ENCODE measurements at regions not wholly inside any gene's neighbourhood (a gene's known extent, or its start where the extent isn't known, plus 50 kb on each side); places are given as distances from the start of the nearest gene placed in this dataset.

DNA sequence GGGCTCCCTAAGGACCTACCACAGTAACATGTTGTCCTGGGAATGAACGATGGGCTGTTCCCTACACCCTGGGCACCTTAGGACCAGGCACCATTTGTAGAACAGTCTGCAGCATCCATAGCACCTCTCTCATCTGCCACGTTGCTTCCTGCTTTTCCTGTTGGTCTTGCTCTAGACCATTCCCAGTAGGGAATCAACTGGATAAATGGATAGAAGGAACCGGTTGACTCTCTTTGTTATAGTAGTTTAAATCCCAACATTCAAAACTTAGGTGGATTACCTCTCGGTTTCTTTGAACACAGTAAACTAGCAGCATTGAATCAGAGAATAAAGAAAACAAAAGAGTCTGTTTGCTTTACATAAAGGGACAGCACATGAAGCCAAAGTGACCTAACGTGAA is 159.1 kb downstream of the HS3ST3B1 start:
- 4% methylated on average over 5 of the region's 5 CpGs for WGBS (ENCODE audit: insufficient coverage, low coverage, missing lambda C conversion rate)
- intact Hi-C loops (cut with micrococcal nuclease) (no loop called here), in situ Hi-C loops (cut with MboI) (no loop called here)
- no peak overlapping the region for H2AFZ ChIP-seq (ENCODE audit: low read depth, low read length)
- no peaks in the 10 kb centered on the region for H3K36me3 ChIP-seq (ENCODE audit: control insufficient read depth, insufficient read depth, low read length)
- no peak for TF ChIP-seq BRD4 (IDR thresholded peaks at IDR 0.05)
- no peak for TF ChIP-seq MED1 (CRISPR knock-in tag; IDR thresholded peaks at IDR 0.05; ENCODE audit: borderline replicate concordance)
- TF ChIP-seq, protein P1, sequence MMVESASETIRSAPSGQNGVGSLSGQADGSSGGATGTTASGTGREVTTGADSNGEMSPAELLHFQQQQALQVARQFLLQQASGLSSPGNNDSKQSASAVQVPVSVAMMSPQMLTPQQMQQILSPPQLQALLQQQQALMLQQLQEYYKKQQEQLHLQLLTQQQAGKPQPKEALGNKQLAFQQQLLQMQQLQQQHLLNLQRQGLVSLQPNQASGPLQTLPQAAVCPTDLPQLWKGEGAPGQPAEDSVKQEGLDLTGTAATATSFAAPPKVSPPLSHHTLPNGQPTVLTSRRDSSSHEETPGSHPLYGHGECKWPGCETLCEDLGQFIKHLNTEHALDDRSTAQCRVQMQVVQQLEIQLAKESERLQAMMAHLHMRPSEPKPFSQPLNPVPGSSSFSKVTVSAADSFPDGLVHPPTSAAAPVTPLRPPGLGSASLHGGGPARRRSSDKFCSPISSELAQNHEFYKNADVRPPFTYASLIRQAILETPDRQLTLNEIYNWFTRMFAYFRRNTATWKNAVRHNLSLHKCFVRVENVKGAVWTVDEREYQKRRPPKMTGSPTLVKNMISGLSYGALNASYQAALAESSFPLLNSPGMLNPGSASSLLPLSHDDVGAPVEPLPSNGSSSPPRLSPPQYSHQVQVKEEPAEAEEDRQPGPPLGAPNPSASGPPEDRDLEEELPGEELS (CRISPR knock-in tag; IDR thresholded peaks at IDR 0.05; ENCODE audit: borderline replicate concordance), result no peak
- TF ChIP-seq, protein P2, sequence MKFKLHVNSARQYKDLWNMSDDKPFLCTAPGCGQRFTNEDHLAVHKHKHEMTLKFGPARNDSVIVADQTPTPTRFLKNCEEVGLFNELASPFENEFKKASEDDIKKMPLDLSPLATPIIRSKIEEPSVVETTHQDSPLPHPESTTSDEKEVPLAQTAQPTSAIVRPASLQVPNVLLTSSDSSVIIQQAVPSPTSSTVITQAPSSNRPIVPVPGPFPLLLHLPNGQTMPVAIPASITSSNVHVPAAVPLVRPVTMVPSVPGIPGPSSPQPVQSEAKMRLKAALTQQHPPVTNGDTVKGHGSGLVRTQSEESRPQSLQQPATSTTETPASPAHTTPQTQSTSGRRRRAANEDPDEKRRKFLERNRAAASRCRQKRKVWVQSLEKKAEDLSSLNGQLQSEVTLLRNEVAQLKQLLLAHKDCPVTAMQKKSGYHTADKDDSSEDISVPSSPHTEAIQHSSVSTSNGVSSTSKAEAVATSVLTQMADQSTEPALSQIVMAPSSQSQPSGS (CRISPR knock-in tag; IDR thresholded peaks at IDR 0.05), result no peak
- no peak for TF ChIP-seq SRSF1 (IDR thresholded peaks at IDR 0.05; ENCODE audit: low read depth, low read length)
- TF ChIP-seq ZNF239 (CRISPR knock-in tag; IDR thresholded peaks at IDR 0.05), result no peak
- no peak for TF ChIP-seq MAZ (CRISPR knock-in tag; conservative IDR thresholded peaks at IDR 0.05 in 1 of 2, IDR thresholded peaks at IDR 0.05 in 1 of 2)
- no peak for TF ChIP-seq ZNF551 (CRISPR knock-in tag; IDR thresholded peaks at IDR 0.05)
- TF ChIP-seq ZBTB49 (CRISPR knock-in tag; IDR thresholded peaks at IDR 0.05; ENCODE audit: borderline replicate concordance), result no peak
- no peak for TF ChIP-seq SMAD3 (CRISPR knock-in tag; conservative IDR thresholded peaks at IDR 0.05)
- no peak for TF ChIP-seq NFE2L1 (tag; IDR thresholded peaks at IDR 0.05; ENCODE audit: borderline replicate concordance, low read depth)
- H3K9ac ChIP-seq (ENCODE audit: insufficient read depth in 1 of 2, low read depth in 2 of 2, low read length in 2 of 2), result no peak overlapping the region
- ChIA-PET CTCF (ENCODE audit: low intra/inter-chr PET ratio) (no interaction called here), POLR2A (no interaction called here)
- no TSS peak for BruUV-seq (replicated peaks)
- DNase-seq (ENCODE audit: extremely low read depth in 1 of 4, low spot score in 3 of 4), result no peak
- H3K27ac ChIP-seq (ENCODE audit: extremely low read depth, low read depth, low read length), result no peak overlapping the region
- H3K4me3 ChIP-seq, result no peak overlapping the region
- H3K4me2 ChIP-seq (ENCODE audit: insufficient read depth, low read length), result no peak overlapping the region
- H3K9me3 ChIP-seq (replicated peaks; ENCODE audit: control insufficient read depth, insufficient read depth, low read depth, low read length), result no peaks in the 10 kb centered on the region
- no peaks in the 10 kb centered on the region for H3K79me2 ChIP-seq (ENCODE audit: control insufficient read depth, insufficient read depth, low read length)
- no peak for FAIRE-seq
- no peaks in the 10 kb centered on the region for H3K4me1 ChIP-seq (replicated peaks in 1 of 2; ENCODE audit: control insufficient read depth in 2 of 2, insufficient read depth in 2 of 2, low read length in 2 of 2)
- no peaks in the 10 kb centered on the region for H4K20me1 ChIP-seq (replicated peaks; ENCODE audit: control insufficient read depth, insufficient read depth, low read length)
- H3K27me3 ChIP-seq (ENCODE audit: control insufficient read depth in 2 of 2, insufficient read depth in 2 of 2, low read length in 2 of 2), result peaks cover 0 to 11% of the 10 kb centered on the region in 2 experiments; a peak in 1 of 5 replicates
- no peaks in the 10 kb centered on the region for H3K9me1 ChIP-seq (ENCODE audit: control insufficient read depth, insufficient read depth, low read length)
- ATAC-seq, result no peak
